ENCODE measurements at regions not wholly inside any gene's neighbourhood (a gene's known extent, or its start where the extent isn't known, plus 50 kb on each side); places are given as distances from the start of the nearest gene placed in this dataset.

- H3K4me1 Mint-ChIP-seq (ENCODE audit: low read depth, unreplicated experiment) = no peaks in the 10 kb centered on the region
- H3K9me3 Mint-ChIP-seq (ENCODE audit: unreplicated experiment) = peaks cover 1% of the 10 kb centered on the region
- H3K27me3 Mint-ChIP-seq (ENCODE audit: unreplicated experiment) = no peaks in the 10 kb centered on the region
- H3K4me3 Mint-ChIP-seq (ENCODE audit: unreplicated experiment) = no peak overlapping the region
- TF ChIP-seq CTCF (IDR thresholded peaks at IDR 0.05; ENCODE audit: partially characterized antibody, unreplicated experiment) = no peak
- DNase-seq = no peak
- H3K27ac Mint-ChIP-seq (ENCODE audit: unreplicated experiment) = no peak overlapping the region
- peaks cover 2% of the 10 kb centered on the region for H3K36me3 Mint-ChIP-seq (ENCODE audit: unreplicated experiment)
Measured at GRCh38 chr14:66038212-66038611, 448.0 kb upstream of the CCDC196 start.

DNA sequence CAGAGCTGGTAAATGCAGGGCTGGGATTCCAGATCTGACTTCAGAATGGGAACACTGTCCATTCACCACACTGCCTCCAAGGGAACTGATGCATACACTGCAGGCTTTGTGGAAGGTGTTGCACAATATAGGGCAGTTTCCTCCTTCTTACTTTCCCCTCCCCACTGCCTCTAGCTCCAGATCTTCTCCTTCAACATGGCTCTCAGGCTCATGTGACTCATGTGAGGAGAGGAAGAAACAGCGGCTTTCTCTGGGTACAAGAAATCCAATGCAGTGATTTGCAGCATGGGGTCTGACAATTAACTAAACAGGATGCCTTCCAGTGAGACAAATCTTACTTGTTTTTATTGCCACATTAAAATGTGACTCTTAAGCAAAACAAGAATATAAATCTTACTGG lies 447.6 kb upstream of the CCDC196 start:
- Mint-ChIP-seq H3K27ac (ENCODE audit: unreplicated experiment) (no peak overlapping the region), H3K4me3 (ENCODE audit: unreplicated experiment) (no peak overlapping the region), H3K36me3 (ENCODE audit: unreplicated experiment) (no peaks in the 10 kb centered on the region), H3K4me1 (ENCODE audit: low read depth, unreplicated experiment) (no peaks in the 10 kb centered on the region), H3K27me3 (ENCODE audit: unreplicated experiment) (no peaks in the 10 kb centered on the region), H3K9me3 (ENCODE audit: unreplicated experiment) (peaks cover 1% of the 10 kb centered on the region)
- no peak for DNase-seq
- TF ChIP-seq CTCF (IDR thresholded peaks at IDR 0.05; ENCODE audit: partially characterized antibody, unreplicated experiment) = no peak

DNA sequence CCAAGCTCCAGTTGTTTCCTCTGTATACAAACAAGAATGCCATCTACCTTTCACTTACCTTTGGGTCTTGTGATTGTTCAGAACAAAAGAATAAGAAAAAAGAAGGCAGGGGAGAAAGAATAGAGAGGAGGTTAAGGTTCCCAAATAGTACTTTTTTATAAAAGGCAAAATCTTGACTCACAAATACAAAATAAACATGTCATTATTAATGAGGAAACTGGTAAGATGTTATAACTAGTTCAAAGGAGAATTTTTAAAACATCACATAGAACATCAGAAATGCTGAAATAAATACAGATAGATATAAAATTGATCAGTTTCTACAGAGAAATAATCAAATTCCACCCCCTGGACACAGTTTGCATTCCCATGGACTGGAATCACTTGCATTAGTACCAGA lies 446.7 kb upstream of the CCDC196 start:
- no peak for TF ChIP-seq CTCF (IDR thresholded peaks at IDR 0.05; ENCODE audit: partially characterized antibody, unreplicated experiment)
- Mint-ChIP-seq H3K9me3 (ENCODE audit: unreplicated experiment) (no peaks in the 10 kb centered on the region), H3K27me3 (ENCODE audit: unreplicated experiment) (no peaks in the 10 kb centered on the region), H3K36me3 (ENCODE audit: unreplicated experiment) (no peaks in the 10 kb centered on the region), H3K27ac (ENCODE audit: unreplicated experiment) (no peak overlapping the region), H3K4me3 (ENCODE audit: unreplicated experiment) (no peak overlapping the region), H3K4me1 (ENCODE audit: low read depth, unreplicated experiment) (no peaks in the 10 kb centered on the region)
- DNase-seq = no peak

- Mint-ChIP-seq H3K36me3 (ENCODE audit: unreplicated experiment) (no peaks in the 10 kb centered on the region), H3K27ac (ENCODE audit: unreplicated experiment) (no peak overlapping the region), H3K4me3 (ENCODE audit: unreplicated experiment) (no peak overlapping the region), H3K9me3 (ENCODE audit: unreplicated experiment) (no peaks in the 10 kb centered on the region), H3K27me3 (ENCODE audit: unreplicated experiment) (no peaks in the 10 kb centered on the region), H3K4me1 (ENCODE audit: low read depth, unreplicated experiment) (peaks cover 6% of the 10 kb centered on the region)
- TF ChIP-seq CTCF (IDR thresholded peaks at IDR 0.05; ENCODE audit: partially characterized antibody, unreplicated experiment) = no peak
- no peak for DNase-seq
Measured at GRCh38 chr14:66041582-66041981, 444.6 kb upstream of the CCDC196 start.

- Mint-ChIP-seq H3K27me3 (ENCODE audit: unreplicated experiment) (no peaks in the 10 kb centered on the region), H3K9me3 (ENCODE audit: unreplicated experiment) (no peaks in the 10 kb centered on the region)
Measured at GRCh38 chr14:66043921-66044320, 442.2 kb upstream of the CCDC196 start.

More at GRCh38 chr14:66043921-66044320, 442.2 kb upstream of the CCDC196 start:
- no peak for TF ChIP-seq CTCF (IDR thresholded peaks at IDR 0.05; ENCODE audit: partially characterized antibody, unreplicated experiment)
- Mint-ChIP-seq H3K36me3 (ENCODE audit: unreplicated experiment) (no peaks in the 10 kb centered on the region), H3K4me3 (ENCODE audit: unreplicated experiment) (no peak overlapping the region), H3K27ac (ENCODE audit: unreplicated experiment) (no peak overlapping the region), H3K4me1 (ENCODE audit: low read depth, unreplicated experiment) (peaks cover 6% of the 10 kb centered on the region)
- no peak for DNase-seq
